Omental fat pad (tissue), 3 donors: ENCODE measurements at regions not wholly inside any gene's neighbourhood (a gene's known extent, or its start where the extent isn't known, plus 50 kb on each side); places are given as distances from the start of the nearest gene placed in this dataset.

Experiments
- ATAC-seq: fragments of 150-250 bp; one replicate; pipeline ENCODE4 v1.9.1; 2016; ENCODE audit warnings: mild to moderate bottlenecking, moderate library complexity; ENCODE audit not compliant: low FRiP score
- DNase-seq: peaks from one replicate; pipeline ENCODE4 v3.0.0-alpha.2; 2019; ENCODE audit warnings: low spot score
- TF ChIP-seq, protein P1 (sequence below), 3 donors: fragments of 450-650 bp; IDR thresholded peaks; one replicate each; pipeline ENCODE4 v1.5.1; 2016 to 2017; ENCODE audit warnings: antibody characterized with exemption in 3 of 3, mild to moderate bottlenecking in 3 of 3, moderate library complexity in 2 of 3

GRCh38 chr5:155368490-155368889 lies 354.9 kb downstream of the KIF4B start:
- TF ChIP-seq, protein P1, sequence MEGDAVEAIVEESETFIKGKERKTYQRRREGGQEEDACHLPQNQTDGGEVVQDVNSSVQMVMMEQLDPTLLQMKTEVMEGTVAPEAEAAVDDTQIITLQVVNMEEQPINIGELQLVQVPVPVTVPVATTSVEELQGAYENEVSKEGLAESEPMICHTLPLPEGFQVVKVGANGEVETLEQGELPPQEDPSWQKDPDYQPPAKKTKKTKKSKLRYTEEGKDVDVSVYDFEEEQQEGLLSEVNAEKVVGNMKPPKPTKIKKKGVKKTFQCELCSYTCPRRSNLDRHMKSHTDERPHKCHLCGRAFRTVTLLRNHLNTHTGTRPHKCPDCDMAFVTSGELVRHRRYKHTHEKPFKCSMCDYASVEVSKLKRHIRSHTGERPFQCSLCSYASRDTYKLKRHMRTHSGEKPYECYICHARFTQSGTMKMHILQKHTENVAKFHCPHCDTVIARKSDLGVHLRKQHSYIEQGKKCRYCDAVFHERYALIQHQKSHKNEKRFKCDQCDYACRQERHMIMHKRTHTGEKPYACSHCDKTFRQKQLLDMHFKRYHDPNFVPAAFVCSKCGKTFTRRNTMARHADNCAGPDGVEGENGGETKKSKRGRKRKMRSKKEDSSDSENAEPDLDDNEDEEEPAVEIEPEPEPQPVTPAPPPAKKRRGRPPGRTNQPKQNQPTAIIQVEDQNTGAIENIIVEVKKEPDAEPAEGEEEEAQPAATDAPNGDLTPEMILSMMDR (IDR thresholded peaks at IDR 0.05), result no peak
- DNase-seq, result no peak
- no peak for ATAC-seq

DNA sequence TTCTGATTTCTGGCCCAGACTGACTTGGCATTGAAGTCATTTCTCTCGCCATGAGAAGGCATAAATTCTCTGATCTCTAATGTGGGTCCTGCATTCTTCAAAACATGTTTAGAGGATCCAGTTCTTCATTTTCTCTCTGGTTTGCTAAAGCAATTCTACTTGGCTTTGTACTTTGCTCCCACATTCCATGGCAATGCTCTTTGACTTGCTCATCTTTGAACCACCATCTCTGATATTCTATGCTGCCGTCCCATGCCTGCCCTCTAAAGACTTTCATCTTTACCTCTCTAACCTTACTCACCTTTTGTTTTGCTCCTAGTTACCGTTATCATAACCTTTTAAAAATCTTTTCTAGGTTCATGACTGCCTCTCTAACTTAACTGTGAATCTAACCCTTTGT lies 366.9 kb downstream of the KIF4B start:
- TF ChIP-seq, protein P1 (IDR thresholded peaks at IDR 0.05), result no peak
- DNase-seq (no peak), ATAC-seq (no peak)

GRCh38 chr5:155381654-155382053 lies 368.1 kb downstream of the KIF4B start:
- ATAC-seq (no peak), DNase-seq (no peak)
- TF ChIP-seq, protein P1 (IDR thresholded peaks at IDR 0.05), result no peak

GRCh38 chr5:155389498-155389897 lies 375.9 kb downstream of the KIF4B start:
- ATAC-seq (no peak), DNase-seq (no peak)
- TF ChIP-seq, protein P1 (IDR thresholded peaks at IDR 0.05), result no peak

- ATAC-seq, result no peak
- DNase-seq, result no peak
- TF ChIP-seq, protein P1 (IDR thresholded peaks at IDR 0.05), result no peak
Measured at GRCh38 chr5:155394727-155395126, 381.2 kb downstream of the KIF4B start.

GRCh38 chr5:155402927-155403640 lies 389.5 kb downstream of the KIF4B start:
- TF ChIP-seq, protein P1 (IDR thresholded peaks at IDR 0.05), result no peak
- DNase-seq (no peak), ATAC-seq (no peak)

DNA sequence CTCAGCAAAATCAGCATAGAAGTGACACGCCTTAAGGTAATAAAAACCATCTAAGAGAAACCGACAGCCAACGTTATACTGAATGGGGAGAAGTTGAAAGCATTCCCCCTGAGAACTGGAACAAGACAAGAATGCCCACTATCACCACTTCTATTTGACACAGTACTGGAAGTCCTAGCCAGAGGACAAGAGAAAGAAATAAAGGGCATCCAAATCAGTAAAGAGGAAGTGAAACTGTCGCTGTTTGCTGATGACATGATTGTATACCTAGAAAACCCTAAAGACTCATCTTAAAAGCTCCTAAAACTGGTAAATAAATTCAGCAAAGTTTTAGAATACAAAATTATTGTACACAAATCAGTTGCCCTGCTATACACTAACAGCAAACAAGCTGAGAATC lies 393.3 kb downstream of the KIF4B start:
- TF ChIP-seq, protein P1 (IDR thresholded peaks at IDR 0.05), result no peak
- DNase-seq (no peak), ATAC-seq (no peak)
